Epithelial cell of esophagus (primary cell): ENCODE measurements at regions not wholly inside any gene's neighbourhood (a gene's known extent, or its start where the extent isn't known, plus 50 kb on each side); places are given as distances from the start of the nearest gene placed in this dataset.
A peak's percentile ranks its signal among the peaks of the same experiment; 100 is the strongest.

Experiments
- DNase-seq: peaks from one replicate; pipeline ENCODE4 v3.0.0; 2010; ENCODE audit warnings: low read depth
- H3K4me3 ChIP-seq: 2 replicates; pipeline ENCODE4 v1.5.1; 2011; ENCODE audit warnings: mild to moderate bottlenecking, low read length, control low read depth
- TF ChIP-seq, protein P1 (sequence below): IDR thresholded peaks from 2 replicates; pipeline ENCODE4 v1.5.1; 2011; ENCODE audit warnings: low read depth, mild to moderate bottlenecking, low read length, control low read depth, inconsistent platforms; ENCODE audit not compliant: insufficient read depth; ENCODE audit errors: missing control alignments

DNA sequence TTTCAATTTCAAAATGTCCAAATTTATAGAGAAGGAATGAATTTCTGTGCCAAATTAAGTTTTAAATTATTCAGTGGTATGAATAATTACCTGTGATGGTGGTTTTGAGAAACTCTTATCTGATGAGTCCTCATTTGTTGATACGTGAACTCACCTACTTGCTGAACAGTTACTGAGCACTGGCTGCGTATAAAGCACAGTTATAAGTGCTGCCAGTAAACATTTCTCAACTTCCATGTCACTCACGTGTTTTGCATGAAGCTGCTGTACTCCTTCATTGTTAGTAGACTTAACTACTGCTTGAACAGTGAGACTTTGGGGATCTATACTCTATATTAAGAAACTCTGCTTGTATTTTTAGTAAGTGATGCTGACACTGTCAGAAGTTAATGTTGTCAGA lies 269.1 kb upstream of the FZD8 start:
- no peak overlapping the region for H3K4me3 ChIP-seq
- peak; percentile 56 for DNase-seq
- TF ChIP-seq, protein P1, sequence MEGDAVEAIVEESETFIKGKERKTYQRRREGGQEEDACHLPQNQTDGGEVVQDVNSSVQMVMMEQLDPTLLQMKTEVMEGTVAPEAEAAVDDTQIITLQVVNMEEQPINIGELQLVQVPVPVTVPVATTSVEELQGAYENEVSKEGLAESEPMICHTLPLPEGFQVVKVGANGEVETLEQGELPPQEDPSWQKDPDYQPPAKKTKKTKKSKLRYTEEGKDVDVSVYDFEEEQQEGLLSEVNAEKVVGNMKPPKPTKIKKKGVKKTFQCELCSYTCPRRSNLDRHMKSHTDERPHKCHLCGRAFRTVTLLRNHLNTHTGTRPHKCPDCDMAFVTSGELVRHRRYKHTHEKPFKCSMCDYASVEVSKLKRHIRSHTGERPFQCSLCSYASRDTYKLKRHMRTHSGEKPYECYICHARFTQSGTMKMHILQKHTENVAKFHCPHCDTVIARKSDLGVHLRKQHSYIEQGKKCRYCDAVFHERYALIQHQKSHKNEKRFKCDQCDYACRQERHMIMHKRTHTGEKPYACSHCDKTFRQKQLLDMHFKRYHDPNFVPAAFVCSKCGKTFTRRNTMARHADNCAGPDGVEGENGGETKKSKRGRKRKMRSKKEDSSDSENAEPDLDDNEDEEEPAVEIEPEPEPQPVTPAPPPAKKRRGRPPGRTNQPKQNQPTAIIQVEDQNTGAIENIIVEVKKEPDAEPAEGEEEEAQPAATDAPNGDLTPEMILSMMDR, result no peak

DNA sequence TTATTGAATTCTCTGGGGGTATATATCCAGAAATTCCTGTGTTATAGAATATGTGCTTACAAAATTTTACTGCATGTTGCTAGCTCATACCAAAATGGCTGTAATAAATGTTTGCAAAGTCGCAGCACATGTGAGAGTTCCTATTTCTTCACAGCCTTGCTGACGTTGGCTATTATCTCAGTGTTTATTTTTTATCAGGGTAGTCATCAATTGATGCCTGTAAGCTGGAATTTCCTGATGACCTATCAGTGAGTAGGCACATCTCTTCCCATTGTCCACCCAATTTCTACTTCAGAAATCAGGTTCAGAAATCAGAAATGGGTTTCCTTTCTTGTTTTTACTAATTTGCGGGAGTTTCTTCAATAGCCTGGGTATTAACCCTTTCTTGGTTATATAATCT lies 268.1 kb upstream of the FZD8 start:
- no peak overlapping the region for H3K4me3 ChIP-seq
- peak; percentile 91 for DNase-seq
- TF ChIP-seq, protein P1, result no peak

DNA sequence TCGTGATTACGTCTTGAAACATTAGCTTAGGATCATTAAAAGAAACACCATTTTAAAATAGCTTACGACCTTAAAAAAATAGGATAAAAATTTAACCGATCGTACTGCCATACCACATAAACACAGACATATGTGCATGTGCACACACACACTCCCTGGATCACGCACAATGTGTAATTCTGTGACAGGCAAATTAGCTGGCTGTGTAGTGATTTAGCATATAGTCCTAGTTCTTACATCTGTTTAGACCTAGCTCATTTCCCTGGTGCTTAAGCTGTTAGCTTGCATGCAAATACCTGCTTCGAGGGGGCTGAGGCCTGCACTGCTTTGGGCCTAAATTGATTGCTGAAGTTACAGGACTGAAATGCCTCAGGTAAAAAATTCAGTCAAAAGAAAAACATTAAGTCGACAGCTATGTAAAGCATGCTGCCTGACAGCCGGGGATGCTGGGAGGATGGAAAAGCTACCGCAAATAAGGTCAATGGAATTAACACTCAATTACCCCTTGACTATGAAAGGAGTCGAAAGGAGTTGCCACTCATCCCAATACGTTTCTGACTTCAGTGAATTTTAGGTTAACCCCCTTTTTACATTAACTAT lies 267.1 kb upstream of the FZD8 start:
- H3K4me3 ChIP-seq, result no peak overlapping the region
- TF ChIP-seq, protein P1, result no peak
- DNase-seq, result no peak

DNA sequence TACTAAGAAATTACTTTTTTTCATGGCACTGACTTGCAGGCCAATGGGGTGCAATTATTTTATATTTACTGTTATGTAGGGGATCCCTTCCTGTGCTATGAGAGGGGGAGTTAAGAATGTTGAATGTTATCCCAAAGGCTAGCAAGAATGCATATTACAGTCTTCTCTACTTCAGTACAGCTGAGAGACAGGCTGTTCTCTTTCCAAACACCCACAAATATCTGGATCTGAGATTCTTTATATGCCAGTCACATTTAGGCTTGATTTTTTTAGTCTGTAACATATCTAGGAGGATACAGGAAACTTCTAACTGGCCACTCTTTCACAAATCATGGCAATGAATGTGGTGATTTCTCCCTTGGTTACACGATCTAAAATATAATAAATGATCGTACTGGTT lies 266.4 kb upstream of the FZD8 start:
- H3K4me3 ChIP-seq, result no peak overlapping the region

DNA sequence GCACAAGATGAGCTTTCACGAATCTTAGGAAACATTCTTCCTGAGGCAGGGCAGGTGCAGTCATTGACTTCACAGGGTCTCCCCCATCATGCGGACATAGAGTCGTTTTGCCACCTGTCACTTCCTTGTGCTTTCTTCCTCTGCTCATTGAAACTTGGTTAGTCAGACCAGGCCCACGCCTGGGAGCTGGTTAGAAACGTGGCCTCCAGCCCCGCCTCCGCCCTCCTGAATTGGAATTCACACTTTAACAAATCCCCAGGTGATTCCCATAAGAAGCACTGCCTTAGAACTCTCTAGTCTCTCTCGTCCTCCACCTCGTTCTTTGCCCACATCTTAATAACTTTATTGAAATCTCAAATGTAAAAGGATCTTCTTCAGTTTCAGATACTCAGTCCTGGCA lies 265.5 kb upstream of the FZD8 start:
- DNase-seq, result peak; percentile 45
- TF ChIP-seq, protein P1, result no peak
- no peak overlapping the region for H3K4me3 ChIP-seq

More for the DNA sequence above, 266.4 kb upstream of the FZD8 start:
- TF ChIP-seq, protein P1, result no peak
- DNase-seq, result no peak

DNA sequence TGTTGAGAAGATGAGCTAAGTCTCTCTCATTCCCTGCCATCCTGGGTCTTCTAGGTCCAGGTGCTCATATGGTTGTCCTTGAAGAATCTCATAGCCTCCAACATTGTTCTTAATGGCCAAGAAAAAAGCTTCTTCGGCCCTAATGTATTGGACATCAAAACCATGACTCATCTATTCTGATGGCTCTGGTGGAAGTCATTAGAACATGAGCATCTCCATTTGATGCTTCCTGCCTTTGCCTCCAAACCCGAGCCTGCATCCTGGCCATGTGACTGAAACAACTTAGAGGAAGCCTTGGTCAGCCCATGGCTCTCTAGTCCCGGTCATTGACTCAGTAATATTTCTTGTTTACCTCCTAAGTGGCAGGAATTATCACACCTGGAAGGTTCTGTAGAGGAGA lies 264.1 kb upstream of the FZD8 start:
- TF ChIP-seq, protein P1, result no peak

DNA sequence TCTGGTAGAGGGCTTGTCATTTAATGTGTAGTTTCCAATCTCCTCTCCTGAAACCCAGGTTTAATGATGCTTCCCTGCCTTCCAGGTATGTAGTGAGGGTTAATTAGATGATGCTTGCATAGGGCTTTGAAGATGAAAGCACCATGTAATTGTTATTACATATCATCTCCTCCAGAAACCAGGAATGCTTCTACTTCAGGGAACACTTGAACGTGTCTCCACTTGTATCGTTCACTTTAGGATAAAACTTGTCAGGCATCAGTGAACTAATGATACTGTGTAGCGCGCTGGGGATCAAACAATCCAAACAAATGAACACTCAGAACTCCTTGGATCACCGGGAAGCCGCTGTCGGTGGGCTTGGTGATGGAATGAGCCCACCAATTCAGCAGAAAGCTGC lies 260.9 kb upstream of the FZD8 start:
- H3K4me3 ChIP-seq, result no peak overlapping the region
- TF ChIP-seq, protein P1, result no peak
- DNase-seq, result no peak

More for the DNA sequence above, 264.1 kb upstream of the FZD8 start:
- DNase-seq, result no peak
- no peak overlapping the region for H3K4me3 ChIP-seq
